ENCODE measurements at regions not wholly inside any gene's neighbourhood (a gene's known extent, or its start where the extent isn't known, plus 50 kb on each side); places are given as distances from the start of the nearest gene placed in this dataset.

GRCh38 chr1:4408380-4408779, 246.0 kb upstream of the AJAP1 start:
- TF ChIP-seq CTCF (IDR thresholded peaks at IDR 0.05; ENCODE audit: insufficient read depth, low read length, poor library complexity, severe bottlenecking) (no peak), EZH2phosphoT487 (conservative IDR thresholded peaks at IDR 0.05; ENCODE audit: low read length) (no peak)
